ENCODE measurements at regions not wholly inside any gene's neighbourhood (a gene's known extent, or its start where the extent isn't known, plus 50 kb on each side); places are given as distances from the start of the nearest gene placed in this dataset.

DNA sequence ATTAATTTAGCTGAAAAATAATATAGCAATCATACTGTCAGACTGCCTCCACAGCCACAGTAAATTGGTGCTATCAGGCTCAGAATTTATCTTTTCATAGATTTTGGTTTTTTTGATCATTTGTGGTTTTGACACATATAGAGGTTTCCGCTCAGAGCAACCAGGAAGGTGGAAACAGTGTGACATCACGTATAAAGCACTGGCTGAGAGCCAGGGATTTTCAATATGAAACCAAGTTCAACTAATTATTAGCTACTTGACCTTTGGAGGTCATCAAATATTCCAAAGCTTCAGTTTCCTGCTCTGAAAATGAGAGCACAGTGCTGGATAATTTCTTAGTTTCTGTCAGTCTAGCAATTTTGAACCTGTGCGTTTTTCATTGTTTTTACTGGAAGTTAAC is 433.8 kb upstream of the SUCLG2 start:
- TF ChIP-seq, protein P1, sequence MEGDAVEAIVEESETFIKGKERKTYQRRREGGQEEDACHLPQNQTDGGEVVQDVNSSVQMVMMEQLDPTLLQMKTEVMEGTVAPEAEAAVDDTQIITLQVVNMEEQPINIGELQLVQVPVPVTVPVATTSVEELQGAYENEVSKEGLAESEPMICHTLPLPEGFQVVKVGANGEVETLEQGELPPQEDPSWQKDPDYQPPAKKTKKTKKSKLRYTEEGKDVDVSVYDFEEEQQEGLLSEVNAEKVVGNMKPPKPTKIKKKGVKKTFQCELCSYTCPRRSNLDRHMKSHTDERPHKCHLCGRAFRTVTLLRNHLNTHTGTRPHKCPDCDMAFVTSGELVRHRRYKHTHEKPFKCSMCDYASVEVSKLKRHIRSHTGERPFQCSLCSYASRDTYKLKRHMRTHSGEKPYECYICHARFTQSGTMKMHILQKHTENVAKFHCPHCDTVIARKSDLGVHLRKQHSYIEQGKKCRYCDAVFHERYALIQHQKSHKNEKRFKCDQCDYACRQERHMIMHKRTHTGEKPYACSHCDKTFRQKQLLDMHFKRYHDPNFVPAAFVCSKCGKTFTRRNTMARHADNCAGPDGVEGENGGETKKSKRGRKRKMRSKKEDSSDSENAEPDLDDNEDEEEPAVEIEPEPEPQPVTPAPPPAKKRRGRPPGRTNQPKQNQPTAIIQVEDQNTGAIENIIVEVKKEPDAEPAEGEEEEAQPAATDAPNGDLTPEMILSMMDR (IDR thresholded peaks at IDR 0.05), result no peak
- no peak for TF ChIP-seq POLR2A (IDR thresholded peaks at IDR 0.05)
- no peak for TF ChIP-seq EP300 (IDR thresholded peaks at IDR 0.05)

Measured in tibial nerve (tissue), 4 donors.